CD4-positive, alpha-beta T cell treated with Interleukin-12 subunit alpha and Interleukin-12 subunit beta, for 1 hour (primary cell): ENCODE measurements at regions not wholly inside any gene's neighbourhood (a gene's known extent, or its start where the extent isn't known, plus 50 kb on each side); places are given as distances from the start of the nearest gene placed in this dataset.
"Not testable (repeated sequence)": the region's sequence is repeated elsewhere in the genome, so short reads cannot be mapped to it uniquely, and the experiment has no call there.

Source experiments
- DNase-seq: peaks from one replicate; pipeline ENCODE4 v3.0.0-alpha.2; 2020

DNA sequence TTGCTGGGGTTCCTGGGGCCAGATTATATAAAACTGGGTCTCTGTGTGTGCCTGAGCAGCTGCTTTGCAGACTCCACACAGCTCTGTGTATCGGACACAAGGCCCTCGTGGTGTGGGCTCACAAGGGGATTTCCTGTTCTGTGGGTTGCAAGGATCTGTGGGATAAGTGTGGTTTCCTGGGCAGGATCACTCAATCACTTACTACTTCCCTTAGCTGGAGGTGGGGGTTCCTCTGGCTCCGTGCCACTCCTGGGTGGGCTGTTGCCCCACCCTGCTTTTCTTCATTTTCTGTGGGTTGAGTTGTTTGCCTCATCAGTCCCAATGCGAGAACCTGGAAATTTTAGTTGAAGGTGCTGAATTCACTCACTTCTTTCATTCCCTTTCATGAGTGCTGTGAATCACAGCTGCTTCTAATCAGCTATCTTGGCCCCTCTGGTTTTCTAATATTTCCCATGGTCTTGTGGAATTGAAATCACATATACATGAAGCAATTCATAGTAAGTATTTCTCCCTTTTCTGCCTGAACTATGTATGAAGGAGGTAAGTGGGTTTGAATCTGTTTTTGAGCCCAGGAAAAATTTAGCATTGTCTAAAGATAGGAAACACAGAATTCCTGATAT is 196.3 kb downstream of the DCDC2C start:
- DNase-seq, result no peak

DNA sequence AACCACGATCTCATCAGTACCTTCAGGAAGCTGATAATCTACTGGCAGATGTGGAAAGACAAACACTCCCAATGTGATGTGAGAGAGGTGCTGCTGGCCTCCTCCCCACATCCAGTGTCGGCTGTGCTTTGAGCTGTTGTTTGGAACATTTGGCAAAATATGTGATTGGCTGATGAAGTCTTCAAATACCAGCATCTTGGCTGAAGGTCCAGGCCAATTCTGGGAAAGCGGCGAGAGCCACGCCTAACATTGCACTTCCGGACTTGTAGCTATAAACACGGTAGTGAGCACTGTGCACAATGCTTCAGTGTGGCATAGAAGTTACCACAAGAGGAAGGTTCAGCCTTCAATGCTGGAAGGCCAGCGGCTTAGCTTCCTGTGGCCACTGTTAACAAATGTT is 198.8 kb downstream of the DCDC2C start:
- no peak for DNase-seq

DNA sequence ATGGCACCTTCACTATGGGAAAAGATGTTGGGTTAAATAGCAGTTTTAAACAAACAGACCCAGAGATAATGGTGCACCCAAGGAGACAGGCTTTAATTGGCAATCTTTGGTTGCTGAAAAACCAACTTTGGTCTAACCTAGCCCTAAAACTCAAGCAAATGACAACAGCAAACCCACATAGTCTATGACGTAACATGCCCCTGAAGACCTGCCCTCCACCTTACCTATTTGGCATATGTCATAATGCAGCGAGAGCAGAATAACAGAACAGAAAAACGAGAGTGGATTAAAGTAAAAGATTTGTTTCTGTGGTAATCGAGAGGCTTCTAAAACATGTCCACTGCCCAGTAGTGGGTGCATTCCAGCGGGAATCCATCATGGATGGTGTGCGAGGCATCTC is 200.7 kb downstream of the DCDC2C start:
- DNase-seq, result no peak

DNA sequence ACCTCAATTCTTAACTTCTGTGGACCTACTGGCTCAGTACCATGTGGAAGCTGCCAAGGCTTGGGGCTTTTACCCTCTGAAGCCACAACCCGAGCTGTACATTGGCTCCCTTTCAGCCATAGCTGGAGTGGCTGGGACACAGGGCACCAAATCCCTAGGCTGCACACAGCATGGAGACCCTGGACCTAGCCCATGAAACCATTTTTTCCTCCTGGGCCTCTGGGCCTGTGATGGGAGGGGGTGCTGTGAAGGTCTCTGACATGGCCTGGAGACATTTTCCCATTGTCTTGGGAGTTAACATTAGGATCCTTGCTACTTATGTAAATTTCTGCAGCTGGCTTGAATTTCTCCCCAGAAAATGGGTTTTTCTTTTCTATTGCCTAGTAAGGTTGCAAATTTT is 205.1 kb downstream of the DCDC2C start:
- DNase-seq, result not testable (repeated sequence)

DNA sequence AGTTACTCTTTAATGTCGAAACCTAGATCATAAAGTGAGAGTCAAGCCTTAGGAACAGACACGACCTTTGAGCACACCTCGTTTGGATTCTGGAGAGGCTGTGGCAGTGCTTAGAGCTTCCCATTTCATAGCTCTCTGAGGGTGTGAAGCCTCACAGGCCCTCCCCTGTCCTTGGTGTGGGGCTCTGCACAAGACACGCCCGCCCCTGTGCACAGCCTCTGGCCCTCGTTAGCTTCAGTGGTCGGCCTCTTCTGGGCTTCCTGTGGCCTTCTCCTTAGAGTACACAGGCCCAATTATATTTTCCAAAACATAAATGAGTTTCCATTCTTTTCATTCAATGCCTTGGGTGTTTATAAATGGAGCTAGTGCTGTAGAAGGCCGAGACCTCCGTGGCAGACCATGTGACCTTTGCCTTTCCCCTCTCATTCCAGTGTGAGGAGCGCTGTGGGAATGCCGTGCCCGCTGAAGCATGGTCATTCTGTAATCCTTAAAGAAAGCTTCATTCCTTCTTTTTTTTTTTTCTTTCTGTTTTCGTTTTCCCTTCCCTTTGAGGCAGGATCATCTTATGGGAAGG is 208.6 kb downstream of the DCDC2C start:
- no peak for DNase-seq

DNA sequence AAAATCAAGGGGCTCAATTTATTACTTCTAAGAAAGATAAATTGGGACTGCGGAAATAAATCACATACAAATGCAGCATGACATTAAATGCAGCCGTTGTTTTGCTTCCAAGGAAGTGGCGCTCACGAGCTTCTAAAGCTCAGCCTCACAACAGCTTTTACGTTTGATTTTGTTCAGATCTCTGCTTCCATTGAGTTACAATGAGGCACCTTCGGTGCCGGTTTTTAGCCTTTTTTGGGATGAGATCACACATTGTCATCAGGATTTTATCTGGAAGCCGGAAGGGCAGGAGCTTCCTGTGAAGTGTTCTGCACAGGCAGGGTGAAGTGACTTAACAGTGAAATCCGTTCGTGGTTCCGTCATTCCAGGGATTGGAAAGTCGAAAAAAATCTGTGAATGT is 209.8 kb downstream of the DCDC2C start:
- no peak for DNase-seq

DNA sequence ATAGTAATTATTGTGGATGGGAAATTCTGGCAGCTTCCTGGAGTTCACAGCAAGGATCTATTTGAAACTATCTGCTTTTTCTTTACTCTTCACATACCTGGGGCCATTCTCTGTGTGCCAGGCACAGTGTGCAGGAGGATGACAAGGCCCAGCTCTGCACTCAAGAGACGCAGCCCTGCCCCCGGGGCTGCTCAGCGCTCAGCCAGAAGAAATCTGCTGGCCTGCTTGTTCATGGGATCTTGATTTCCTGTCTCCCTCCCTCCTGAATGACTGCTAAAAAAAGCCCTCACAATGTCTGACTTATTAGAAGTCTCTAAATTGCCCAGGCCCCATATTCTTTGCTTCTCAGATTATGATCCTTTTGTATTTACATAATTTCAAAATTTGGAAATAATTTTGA is 210.9 kb downstream of the DCDC2C start:
- no peak for DNase-seq

DNA sequence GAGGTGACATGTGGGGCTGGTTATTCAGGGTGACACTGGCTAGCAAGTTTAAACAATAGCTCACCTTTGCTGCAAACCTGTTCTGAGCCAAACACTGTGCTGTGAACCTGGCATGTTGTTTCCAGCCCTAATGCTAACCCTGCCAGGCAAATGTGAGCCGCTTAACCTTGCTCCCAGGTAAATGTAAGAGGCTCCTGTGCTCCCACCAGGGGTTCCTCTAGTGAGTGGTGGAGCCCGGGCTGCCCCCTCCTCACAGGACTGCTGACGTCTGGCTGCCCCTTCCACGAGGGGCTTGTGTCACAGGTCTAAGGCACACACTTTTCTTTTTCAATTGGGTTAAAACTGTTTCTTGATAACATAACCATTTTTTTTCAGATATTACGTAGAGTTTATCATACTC is 223.7 kb downstream of the DCDC2C start:
- DNase-seq, result no peak

DNA sequence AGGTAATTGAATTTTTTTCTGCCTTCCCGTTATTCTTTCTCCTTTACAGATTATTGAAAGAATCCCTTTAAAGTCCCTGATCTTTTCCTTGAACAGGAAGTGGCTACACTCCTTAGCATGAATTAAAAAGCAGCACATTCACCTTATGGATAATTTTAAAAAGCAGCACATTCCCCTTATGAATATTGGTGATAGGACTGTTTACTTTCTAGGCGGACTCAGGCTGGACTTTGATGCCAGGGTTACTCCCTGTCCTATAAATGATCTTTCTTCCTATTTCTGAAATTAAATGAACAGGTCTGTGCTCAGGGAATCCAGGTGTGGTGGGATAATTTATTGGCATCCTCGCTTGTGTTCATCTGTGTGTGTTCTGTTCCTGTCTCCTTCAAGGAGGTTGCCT is 226.0 kb downstream of the DCDC2C start:
- DNase-seq, result no peak

DNA sequence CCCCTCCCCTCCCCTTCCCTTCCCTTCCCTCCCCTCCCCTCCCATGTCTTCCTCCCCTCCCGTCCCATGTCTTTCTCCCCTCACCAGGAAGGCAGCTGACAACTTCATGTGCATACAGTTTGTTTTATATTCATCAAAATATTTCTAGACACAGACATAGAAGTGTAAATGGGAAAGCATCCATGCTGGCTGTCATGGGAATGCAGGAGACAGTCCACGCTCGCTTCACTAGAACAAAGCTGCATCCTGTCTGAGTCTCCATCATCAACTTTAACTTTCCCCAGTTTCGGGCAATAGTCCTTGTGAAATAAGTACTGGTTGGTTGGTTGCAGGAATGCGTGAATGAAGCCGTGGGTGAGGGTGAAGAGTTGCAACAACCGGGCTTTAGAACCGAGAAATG is 226.9 kb downstream of the DCDC2C start:
- no peak for DNase-seq

DNA sequence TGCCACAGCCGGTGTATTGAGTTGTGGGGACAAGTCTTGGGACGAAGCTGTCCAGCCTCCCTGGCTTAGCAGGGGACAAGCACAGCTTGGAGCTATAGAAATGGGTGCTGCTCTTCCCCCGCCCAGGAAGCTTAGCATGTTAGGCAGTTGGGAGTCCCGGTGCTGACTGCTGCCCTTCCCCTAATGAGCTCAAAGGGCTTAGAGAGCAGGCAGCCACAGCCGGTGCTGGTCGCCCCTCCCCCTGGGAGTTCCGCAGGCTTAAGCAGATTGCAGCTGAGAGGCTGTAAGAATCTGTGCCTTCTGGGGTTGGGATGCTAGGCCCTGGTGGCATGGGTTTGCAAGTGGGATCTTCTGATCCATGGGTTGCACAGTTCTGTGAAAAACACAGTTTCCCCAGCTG is 237.3 kb downstream of the DCDC2C start:
- no peak for DNase-seq

DNA sequence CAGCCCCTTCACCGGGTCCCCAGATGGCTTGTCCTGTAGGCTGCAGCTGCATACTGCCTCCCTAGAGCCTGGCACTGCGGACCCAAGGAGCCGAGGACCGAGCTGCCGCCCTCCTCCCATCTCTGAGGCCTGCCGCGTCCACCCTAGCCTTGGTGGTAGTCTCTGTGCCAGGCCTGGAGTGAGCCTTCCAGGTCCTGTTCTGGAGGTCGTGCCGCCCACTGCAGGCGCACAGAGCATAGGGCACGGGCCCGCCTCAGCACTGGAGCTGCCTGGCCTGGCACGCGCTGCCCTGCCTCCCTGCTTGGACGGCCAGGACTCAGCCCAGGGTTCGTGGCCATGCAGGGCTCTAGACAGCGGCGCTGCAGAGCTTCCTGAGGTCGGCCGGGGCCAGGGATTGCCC is 239.5 kb downstream of the DCDC2C start:
- DNase-seq, result no peak

DNA sequence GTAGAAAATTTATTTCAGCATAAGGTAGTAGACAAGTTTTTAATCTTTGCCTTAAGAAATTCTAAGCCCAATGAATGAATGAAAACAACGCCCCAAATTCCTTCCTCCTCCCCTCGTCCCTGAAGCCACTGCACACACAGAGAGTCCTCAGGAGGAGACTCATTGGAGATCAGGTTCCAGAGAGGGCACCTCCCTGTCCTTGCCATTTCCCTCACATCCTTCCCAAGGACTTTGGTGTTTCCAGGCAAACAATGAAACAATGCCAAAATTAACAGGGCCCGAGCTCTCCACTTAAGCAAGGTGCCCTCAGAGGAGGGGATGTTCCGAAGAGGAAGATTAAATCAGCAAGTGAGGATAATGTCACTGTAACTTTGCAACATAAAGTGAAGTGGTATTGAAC is 240.7 kb downstream of the DCDC2C start:
- DNase-seq, result no peak

DNA sequence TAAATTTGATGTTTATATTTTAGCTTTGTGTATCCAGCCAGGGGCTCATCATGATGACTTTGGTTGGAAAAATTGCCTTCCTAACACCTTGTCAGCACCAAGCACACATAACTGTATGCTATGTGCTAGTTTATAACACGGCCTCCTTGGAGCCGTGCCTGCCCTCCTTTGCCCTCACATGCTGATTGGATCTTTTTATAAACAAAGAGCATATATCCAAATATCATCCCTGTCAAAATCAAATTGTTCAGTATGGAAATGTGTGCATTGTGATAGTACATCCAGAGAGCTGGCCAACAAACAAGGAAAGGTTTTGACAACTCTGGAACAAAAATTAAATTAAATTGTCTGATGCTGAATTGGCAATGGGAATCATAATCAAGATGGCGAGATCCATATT is 241.5 kb downstream of the DCDC2C start:
- no peak for DNase-seq

DNA sequence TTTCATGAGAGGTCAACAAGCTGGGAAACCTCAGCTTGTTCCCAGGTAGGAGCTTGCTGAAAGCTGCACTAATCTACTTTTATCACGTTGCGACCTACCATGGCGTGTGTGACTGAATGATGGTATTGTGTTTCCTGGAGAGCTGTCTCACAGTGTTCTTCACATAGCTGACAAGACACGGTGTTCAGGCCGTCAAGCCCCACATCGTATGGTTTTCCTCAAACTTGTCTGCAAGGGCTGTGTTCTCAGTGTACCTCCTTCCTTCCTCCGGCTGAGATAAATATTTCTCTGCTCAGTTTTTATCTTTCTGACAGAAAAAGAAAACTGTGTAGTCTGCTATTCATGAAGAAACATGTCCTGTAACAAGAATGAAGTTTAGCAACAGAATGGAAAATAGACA is 244.8 kb downstream of the DCDC2C start:
- no peak for DNase-seq

DNA sequence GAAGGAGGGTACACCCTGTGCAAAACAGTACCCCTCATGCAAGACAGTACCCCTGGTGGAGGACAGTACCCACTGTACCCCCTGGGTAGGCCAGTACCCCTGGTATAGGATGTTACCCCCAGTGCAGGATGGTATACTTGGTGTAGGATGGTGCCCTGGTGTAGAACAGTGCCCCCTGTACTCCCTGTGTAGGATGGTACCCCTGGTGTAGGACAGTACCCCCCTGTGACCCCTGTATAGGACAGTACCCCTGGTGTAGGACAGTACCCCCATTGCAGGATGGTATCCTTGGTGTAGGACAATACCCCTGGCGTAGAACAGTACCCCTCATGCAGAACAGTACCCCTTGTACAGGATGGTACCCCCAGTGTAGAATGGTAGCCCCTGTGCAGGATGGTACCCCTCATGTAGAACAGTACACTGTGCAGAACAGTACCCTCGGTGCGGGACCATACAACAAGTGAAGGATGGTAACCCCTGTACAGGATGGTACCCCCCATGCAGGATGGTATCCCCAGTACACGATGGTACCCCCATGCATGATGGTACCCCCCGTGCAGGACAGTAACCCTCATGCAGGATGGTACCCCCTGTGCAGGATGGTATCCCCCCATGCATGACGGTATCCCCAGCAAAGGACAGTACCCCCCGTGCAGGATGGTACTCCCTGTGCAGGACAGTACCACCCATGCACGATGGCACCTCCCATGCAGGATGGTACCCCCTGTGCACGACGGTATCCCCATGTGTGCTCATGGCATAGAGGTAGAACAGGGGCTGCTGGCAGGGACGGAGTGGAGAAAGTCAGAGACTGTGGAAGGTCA is 248.0 kb downstream of the DCDC2C start:
- DNase-seq, result no peak

DNA sequence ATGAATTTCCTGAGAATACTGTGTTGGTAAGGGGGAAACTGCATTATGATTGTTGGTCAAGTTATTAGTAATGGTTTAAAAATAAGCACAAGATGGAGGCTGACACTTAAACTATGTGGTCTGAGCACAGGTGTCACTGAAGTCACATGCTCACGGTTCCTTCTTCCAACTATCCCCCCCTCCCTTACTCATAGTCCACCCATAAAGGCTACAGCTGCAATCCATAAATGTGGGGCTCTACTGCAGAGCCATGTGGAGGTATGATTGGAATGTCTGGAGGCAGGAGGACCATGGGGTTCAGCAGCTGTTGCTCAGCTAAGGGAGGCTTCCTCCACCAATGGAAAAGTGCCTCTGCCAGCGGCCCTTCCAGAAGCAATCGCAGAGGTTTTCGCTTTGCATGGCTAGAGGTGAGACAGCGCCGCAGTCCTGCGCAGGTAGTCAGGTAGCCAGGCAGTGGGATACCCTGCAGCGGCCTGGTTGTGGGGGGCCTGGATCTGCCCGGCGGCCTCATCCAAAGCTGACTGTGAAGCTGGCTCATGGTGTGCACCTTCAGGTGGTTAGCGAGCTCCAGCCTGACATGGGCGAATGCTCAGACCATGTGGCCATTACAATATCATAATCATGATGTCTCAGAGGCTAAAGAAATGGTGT is 249.6 kb downstream of the DCDC2C start:
- DNase-seq, result no peak

DNA sequence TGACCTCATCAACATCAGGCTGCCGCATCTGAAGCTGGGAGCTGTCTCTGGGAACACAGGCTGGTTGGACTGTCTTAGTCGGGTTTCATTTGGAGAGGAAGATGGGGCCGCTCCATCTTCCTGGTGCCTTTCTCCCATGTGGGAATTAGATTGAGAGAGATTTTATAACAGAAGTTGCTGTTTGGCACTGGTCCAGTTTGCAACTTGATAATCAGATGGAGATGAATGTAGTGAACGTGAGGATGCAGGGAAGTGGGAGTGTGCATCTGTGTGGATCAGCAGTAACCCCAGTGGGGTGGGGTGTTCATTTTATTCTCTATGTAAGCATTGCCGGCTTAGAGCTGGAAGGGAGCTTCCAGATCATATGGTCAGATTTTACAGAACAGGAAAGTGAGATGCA is 250.9 kb downstream of the DCDC2C start:
- no peak for DNase-seq

DNA sequence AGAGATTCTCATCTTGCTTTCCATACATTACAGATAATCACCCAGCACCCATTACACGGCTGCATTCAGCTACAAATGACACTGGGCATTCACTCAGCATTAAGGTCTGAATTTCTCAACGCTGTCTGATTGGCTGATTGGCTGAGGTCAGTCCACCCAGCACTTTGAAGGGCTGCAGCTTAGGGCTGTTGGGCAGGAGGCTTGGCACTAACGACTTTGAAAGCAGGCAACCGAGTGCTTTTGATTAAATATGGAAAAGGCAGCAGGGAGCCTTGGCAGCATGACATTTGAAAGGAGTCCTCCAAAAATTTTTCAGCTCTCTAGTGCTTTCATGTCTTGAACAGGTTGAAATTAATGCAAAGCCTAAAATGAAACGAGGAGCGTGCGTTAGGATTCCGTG is 253.0 kb downstream of the DCDC2C start:
- DNase-seq, result no peak

DNA sequence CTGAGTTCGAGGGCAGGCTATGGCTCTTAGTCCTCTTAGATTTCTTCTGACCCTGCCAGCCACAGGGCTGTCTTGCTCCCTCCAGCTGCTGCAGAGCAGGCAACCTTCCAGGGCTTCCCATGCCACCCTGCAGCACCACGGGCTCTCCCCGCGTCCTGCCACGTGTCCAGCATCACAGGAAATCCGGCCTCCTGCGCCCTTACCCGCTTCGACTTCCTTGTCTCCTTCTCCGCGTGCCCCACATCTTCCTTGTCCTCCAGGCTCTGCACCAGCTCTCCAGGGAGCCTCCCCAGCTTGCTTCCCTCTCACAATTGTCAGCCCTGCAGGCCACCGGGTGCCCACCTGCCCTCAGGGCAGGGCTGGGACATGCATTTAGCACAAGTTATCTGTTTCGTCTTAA is 253.5 kb downstream of the DCDC2C start:
- no peak for DNase-seq

DNA sequence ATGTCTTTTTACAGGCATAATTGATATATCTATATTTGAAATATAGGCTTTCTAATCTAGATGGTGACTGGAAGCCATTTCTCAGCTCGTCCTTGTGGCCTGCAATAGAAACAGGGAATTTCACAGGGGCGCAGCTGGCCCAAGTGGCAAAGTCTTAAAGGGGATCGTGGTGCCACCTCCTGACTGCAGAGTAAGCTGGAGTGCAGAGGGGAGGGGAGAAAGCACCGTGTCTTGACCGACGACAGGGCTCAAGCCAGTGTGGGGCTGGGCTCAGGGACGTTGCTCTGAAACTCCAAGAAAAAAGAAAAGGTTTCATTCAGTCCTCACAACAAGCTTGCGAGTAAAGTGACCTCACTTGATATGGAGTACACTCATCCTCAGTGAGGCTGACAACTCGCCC is 255.1 kb downstream of the DCDC2C start:
- no peak for DNase-seq

DNA sequence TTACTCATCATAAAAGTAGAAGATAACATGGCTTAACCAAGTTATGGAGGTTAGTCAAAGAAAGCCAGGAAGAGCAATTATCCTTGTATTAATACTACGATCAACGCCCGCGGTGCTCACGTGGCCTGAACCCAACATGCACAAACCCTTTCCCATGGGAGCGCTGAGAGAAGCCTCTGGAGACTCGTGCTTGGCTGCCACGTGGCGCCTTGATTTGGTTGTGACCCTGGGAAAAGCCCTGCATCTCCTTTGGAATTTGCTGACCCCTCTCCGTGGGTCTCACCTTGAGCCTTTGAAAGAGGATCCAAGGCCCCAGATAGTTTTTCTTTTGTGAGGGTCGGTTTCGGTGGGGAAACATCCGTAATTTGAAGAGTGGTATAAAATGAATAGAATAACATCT is 255.6 kb downstream of the DCDC2C start:
- DNase-seq, result no peak

DNA sequence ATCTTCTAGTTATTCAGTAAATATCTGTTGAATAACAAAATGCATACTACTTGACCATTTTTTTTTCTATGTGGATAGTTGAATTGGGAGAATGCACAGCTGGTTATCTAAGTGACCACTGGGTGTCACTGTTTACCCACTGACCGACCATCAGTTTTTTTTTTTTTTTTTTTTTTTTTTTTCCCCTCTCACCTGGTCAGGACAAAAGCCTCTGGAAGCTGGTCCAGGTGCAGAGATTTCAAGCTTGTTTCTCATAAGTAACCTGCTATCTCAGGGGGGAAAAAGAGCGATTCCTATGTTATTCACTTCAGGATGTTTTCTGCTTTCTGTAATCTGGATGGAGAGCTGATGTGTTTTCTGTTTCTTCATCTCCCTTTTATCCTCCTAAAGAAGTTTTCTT is 256.0 kb downstream of the DCDC2C start:
- no peak for DNase-seq

DNA sequence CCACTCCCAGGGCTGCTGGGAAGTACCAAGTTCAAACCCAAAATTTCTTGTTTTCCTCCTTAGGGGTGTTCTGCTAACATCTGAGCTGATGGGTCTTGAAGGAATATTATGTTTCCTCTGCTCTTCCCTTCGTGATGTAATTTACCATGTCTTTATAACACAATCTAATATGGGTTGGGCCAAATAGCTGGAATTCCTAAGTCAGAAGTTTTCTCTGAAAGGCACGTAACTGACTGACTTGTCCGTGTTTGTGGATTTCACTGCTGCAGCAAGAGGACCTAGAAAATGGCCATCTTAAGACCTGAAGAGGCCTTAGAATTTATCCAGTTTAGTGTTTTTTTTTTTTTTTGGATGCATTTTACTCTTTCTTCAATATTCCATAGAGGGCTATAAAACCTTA is 256.7 kb downstream of the DCDC2C start:
- DNase-seq, result no peak
